ENCODE measurements at regions not wholly inside any gene's neighbourhood (a gene's known extent, or its start where the extent isn't known, plus 50 kb on each side); places are given as distances from the start of the nearest gene placed in this dataset.
A peak's percentile ranks its signal among the peaks of the same experiment; 100 is the strongest.

DNA sequence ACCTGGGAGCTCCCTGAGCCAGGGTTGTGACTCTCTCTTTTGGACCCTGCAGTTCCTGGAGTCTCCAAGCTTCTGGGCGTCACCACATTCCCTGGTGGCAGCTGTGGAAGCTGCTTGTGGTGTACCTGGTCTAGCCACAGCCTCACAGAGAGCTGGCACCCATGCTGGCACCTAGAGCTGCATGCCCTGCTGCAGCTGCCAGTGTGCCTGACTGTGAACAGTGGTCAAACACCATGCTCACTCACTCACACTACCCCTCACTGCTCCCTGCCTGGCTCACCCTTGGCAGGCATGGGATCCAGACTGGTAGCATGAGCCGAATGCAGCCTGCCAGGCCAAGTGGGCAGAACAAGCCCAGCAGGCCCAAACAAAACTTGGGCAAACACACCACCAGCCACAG, 66.6 kb downstream of the NAA11 start (continued):
- TF ChIP-seq, protein P1, sequence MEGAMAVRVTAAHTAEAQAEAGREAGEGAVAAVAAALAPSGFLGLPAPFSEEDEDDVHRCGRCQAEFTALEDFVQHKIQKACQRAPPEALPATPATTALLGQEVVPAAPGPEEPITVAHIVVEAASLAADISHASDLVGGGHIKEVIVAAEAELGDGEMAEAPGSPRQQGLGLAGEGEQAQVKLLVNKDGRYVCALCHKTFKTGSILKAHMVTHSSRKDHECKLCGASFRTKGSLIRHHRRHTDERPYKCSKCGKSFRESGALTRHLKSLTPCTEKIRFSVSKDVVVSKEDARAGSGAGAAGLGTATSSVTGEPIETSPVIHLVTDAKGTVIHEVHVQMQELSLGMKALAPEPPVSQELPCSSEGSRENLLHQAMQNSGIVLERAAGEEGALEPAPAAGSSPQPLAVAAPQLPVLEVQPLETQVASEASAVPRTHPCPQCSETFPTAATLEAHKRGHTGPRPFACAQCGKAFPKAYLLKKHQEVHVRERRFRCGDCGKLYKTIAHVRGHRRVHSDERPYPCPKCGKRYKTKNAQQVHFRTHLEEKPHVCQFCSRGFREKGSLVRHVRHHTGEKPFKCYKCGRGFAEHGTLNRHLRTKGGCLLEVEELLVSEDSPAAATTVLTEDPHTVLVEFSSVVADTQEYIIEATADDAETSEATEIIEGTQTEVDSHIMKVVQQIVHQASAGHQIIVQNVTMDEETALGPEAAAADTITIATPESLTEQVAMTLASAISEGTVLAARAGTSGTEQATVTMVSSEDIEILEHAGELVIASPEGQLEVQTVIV (CRISPR knock-in tag; IDR thresholded peaks at IDR 0.05; ENCODE audit: borderline replicate concordance) = no peak
- no peak for TF ChIP-seq HEY1 (CRISPR knock-in tag; IDR thresholded peaks at IDR 0.05; ENCODE audit: borderline replicate concordance)
- TF ChIP-seq, protein P2, sequence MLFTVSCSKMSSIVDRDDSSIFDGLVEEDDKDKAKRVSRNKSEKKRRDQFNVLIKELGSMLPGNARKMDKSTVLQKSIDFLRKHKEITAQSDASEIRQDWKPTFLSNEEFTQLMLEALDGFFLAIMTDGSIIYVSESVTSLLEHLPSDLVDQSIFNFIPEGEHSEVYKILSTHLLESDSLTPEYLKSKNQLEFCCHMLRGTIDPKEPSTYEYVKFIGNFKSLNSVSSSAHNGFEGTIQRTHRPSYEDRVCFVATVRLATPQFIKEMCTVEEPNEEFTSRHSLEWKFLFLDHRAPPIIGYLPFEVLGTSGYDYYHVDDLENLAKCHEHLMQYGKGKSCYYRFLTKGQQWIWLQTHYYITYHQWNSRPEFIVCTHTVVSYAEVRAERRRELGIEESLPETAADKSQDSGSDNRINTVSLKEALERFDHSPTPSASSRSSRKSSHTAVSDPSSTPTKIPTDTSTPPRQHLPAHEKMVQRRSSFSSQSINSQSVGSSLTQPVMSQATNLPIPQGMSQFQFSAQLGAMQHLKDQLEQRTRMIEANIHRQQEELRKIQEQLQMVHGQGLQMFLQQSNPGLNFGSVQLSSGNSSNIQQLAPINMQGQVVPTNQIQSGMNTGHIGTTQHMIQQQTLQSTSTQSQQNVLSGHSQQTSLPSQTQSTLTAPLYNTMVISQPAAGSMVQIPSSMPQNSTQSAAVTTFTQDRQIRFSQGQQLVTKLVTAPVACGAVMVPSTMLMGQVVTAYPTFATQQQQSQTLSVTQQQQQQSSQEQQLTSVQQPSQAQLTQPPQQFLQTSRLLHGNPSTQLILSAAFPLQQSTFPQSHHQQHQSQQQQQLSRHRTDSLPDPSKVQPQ (CRISPR knock-in tag; IDR thresholded peaks at IDR 0.05; ENCODE audit: borderline replicate concordance) = no peak

DNA sequence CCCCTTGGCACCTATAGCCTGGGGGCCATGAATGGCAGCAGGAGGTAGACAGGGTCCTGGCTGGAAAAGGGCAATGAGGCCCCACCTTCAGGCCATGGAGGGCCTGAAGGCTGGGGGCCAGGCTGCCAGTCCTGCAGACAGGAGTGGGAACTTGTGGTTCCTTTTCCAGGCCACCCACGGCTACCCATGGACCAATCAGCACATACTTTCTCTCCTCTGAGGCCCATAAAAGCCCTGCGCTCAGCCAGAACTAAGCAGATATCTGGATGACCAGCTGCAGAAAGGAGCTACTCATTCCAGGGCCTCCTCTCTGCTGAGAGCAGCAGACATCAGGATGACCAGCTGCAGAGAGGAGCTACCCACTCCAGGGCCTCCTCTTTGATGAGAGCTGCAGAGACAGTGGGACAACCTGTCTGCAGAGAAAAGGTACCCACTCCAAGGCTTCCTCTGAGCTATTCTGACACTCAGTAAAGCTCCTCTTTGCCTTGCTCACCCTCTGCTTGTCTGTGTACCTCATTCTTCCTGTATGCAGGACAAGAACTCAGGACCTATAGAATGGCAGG, 67.2 kb downstream of the NAA11 start:
- Histone ChIP-seq H3K9me3 (replicated peaks; ENCODE audit: control insufficient read depth, insufficient read depth, low read depth, low read length) (peaks cover 8% of the 10 kb centered on the region; the same call in 1 of the 2 replicates), H3K27me3 (ENCODE audit: control insufficient read depth in 2 of 2, insufficient read depth in 2 of 2, low read length in 2 of 2) (no peaks in the 10 kb centered on the region), H3K79me2 (ENCODE audit: control insufficient read depth, insufficient read depth, low read length) (no peaks in the 10 kb centered on the region), H3K4me3 (no peak overlapping the region), H3K4me2 (ENCODE audit: insufficient read depth, low read length) (no peak overlapping the region), H3K36me3 (ENCODE audit: control insufficient read depth, insufficient read depth, low read length) (no peaks in the 10 kb centered on the region), H3K9me1 (ENCODE audit: control insufficient read depth, insufficient read depth, low read length) (no peaks in the 10 kb centered on the region), H2AFZ (ENCODE audit: low read depth, low read length) (no peak overlapping the region), H4K20me1 (replicated peaks; ENCODE audit: control insufficient read depth, insufficient read depth, low read length) (no peaks in the 10 kb centered on the region), H3K27ac (ENCODE audit: extremely low read depth, low read depth, low read length) (no peak overlapping the region), H3K4me1 (replicated peaks in 1 of 2; ENCODE audit: control insufficient read depth in 2 of 2, insufficient read depth in 2 of 2, low read length in 2 of 2) (no peaks in the 10 kb centered on the region; a peak in 1 of 5 replicates), H3K9ac (ENCODE audit: insufficient read depth in 1 of 2, low read depth in 2 of 2, low read length in 2 of 2) (no peak overlapping the region)
- intact Hi-C loops (cut with micrococcal nuclease) = no loop called here
- no peak for DNase-seq (ENCODE audit: extremely low read depth in 1 of 4, low spot score in 3 of 4)
- TF ChIP-seq CBX5 (IDR thresholded peaks at IDR 0.05; ENCODE audit: borderline replicate concordance, low read depth) = peak; percentile 89
- TF ChIP-seq TAF9B (IDR thresholded peaks at IDR 0.05; ENCODE audit: partially characterized antibody) = no peak
- TF ChIP-seq CBX1 (IDR thresholded peaks at IDR 0.05; ENCODE audit: low read depth) = 0 out of 2 replicates have a peak, but pooled peaks have one; percentile 34
- 0 out of 2 replicates have a peak, but pooled peaks have one; percentile 65 for TF ChIP-seq TRIM28 (IDR thresholded peaks at IDR 0.05)
- 0 out of 4 replicates have a peak, but pooled peaks of 1 of the 2 experiments have one; percentile 38 for TF ChIP-seq TRIM24 (IDR thresholded peaks at IDR 0.05)
- no peak for TF ChIP-seq ZNF165 (CRISPR knock-in tag; IDR thresholded peaks at IDR 0.05; ENCODE audit: borderline replicate concordance)
- 52% methylated on average over 2 of the region's 2 CpGs for WGBS (ENCODE audit: insufficient coverage, low coverage, missing lambda C conversion rate)
- in situ Hi-C loops (cut with MboI) = no loop called here
- ChIA-PET CTCF (ENCODE audit: low intra/inter-chr PET ratio) (no interaction called here), POLR2A (no interaction called here)
- BruUV-seq (replicated peaks) = no TSS peak
- FAIRE-seq = no peak
- no peak for ATAC-seq

Data from K562 (cell line).